Smooth muscle cell (in vitro differentiated cells): ENCODE measurements at regions not wholly inside any gene's neighbourhood (a gene's known extent, or its start where the extent isn't known, plus 50 kb on each side); places are given as distances from the start of the nearest gene placed in this dataset.

Source experiments
- DNase-seq: peaks from one replicate; lab custom pipeline; 2025; ENCODE audit not compliant: unreplicated experiment; lab: John Stamatoyannopoulos, UW
- H2AFZ ChIP-seq: fragments of 200-600 bp; sonication (generic); 2 replicates; pipeline ENCODE4 v1.6.0; 2016; ENCODE audit warnings: antibody characterized with exemption, low read depth, mild to moderate bottlenecking
- H3F3A ChIP-seq: fragments of 200-600 bp; sonication (generic); 2 replicates; pipeline ENCODE4 v1.6.0; 2017; ENCODE audit warnings: antibody characterized with exemption, low read depth
- H3K27ac ChIP-seq: fragments of 200-600 bp; sonication (generic); 2 replicates; pipeline ENCODE4 v1.5.1; 2016; ENCODE audit warnings: low read depth, mild to moderate bottlenecking
- H3K27me3 ChIP-seq: fragments of 200-600 bp; sonication (generic); 2 replicates; pipeline ENCODE4 v1.6.1; 2016; ENCODE audit warnings: low read depth, mild to moderate bottlenecking
- H3K36me3 ChIP-seq: fragments of 200-600 bp; sonication (generic); 2 replicates; pipeline ENCODE4 v1.5.1; 2016; ENCODE audit warnings: low read depth
- H3K4me1 ChIP-seq: fragments of 200-600 bp; sonication (generic); 2 replicates; pipeline ENCODE4 v1.5.1; 2016; ENCODE audit warnings: low read depth
- H3K4me2 ChIP-seq: fragments of 200-600 bp; sonication (generic); 2 replicates; pipeline ENCODE4 v1.6.0; 2016; ENCODE audit warnings: mild to moderate bottlenecking
- H3K4me3 ChIP-seq: fragments of 200-600 bp; sonication (generic); 2 replicates; pipeline ENCODE4 v1.5.1; 2016; ENCODE audit warnings: mild to moderate bottlenecking
- H3K79me2 ChIP-seq: fragments of 200-600 bp; sonication (generic); 2 replicates; pipeline ENCODE4 v1.6.0; 2016; ENCODE audit warnings: low read depth, mild to moderate bottlenecking
- H3K9ac ChIP-seq: fragments of 200-600 bp; sonication (generic); 2 replicates; pipeline ENCODE4 v1.6.0; 2016; ENCODE audit warnings: low read depth
- H3K9me3 ChIP-seq: fragments of 200-600 bp; sonication (generic); replicated peaks from 2 replicates; pipeline ENCODE4 v1.5.1; 2016; ENCODE audit warnings: low read depth
- H4K20me1 ChIP-seq: fragments of 200-600 bp; sonication (generic); 2 replicates; pipeline ENCODE4 v1.6.0; 2016; ENCODE audit warnings: low read depth
- WGBS: methylation state at CpG from one replicate; pipeline ENCODE4 v1.1.7; 2016; ENCODE audit warnings: low lambda C conversion rate; 5-methylcytosine and 5-hydroxymethylcytosine counted together
- TF ChIP-seq, protein P1 (sequence below): fragments of 200-600 bp; sonication (generic); IDR thresholded peaks from 2 replicates; pipeline ENCODE4 v1.5.1; 2017; ENCODE audit warnings: borderline replicate concordance, mild to moderate bottlenecking, antibody characterized with exemption; ENCODE audit not compliant: insufficient read depth, poor library complexity, severe bottlenecking

GRCh38 chr16:22683258-22683657 is 130.7 kb upstream of the HS3ST2 start:
- Histone ChIP-seq H2AFZ (no peak overlapping the region), H3K4me1 (peaks cover 4% of the 10 kb centered on the region), H3K9ac (no peak overlapping the region), H3K4me2 (no peak overlapping the region), H4K20me1 (no peaks in the 10 kb centered on the region), H3K27ac (no peak overlapping the region), H3K9me3 (no peaks in the 10 kb centered on the region), H3K4me3 (no peak overlapping the region), H3F3A (no peaks in the 10 kb centered on the region), H3K27me3 (peaks cover 18% of the 10 kb centered on the region), H3K79me2 (no peaks in the 10 kb centered on the region), H3K36me3 (no peaks in the 10 kb centered on the region)
- TF ChIP-seq, protein P1, sequence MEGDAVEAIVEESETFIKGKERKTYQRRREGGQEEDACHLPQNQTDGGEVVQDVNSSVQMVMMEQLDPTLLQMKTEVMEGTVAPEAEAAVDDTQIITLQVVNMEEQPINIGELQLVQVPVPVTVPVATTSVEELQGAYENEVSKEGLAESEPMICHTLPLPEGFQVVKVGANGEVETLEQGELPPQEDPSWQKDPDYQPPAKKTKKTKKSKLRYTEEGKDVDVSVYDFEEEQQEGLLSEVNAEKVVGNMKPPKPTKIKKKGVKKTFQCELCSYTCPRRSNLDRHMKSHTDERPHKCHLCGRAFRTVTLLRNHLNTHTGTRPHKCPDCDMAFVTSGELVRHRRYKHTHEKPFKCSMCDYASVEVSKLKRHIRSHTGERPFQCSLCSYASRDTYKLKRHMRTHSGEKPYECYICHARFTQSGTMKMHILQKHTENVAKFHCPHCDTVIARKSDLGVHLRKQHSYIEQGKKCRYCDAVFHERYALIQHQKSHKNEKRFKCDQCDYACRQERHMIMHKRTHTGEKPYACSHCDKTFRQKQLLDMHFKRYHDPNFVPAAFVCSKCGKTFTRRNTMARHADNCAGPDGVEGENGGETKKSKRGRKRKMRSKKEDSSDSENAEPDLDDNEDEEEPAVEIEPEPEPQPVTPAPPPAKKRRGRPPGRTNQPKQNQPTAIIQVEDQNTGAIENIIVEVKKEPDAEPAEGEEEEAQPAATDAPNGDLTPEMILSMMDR: no peak
- WGBS: 86% methylated on average over 4 of the region's 4 CpGs
- no peak for DNase-seq

- Histone ChIP-seq H3K79me2 (no peaks in the 10 kb centered on the region), H3K4me2 (no peak overlapping the region), H3K4me1 (peaks cover 4% of the 10 kb centered on the region), H3K4me3 (no peak overlapping the region), H3F3A (no peaks in the 10 kb centered on the region), H2AFZ (no peak overlapping the region), H3K36me3 (no peaks in the 10 kb centered on the region), H4K20me1 (no peaks in the 10 kb centered on the region), H3K9me3 (no peaks in the 10 kb centered on the region), H3K27ac (no peak overlapping the region), H3K9ac (no peak overlapping the region), H3K27me3 (peaks cover 17% of the 10 kb centered on the region)
- DNase-seq: no peak
- TF ChIP-seq, protein P1: no peak
- WGBS: 78% methylated on average over 4 of the region's 4 CpGs
Measured at GRCh38 chr16:22683730-22684573, 130.0 kb upstream of the HS3ST2 start.

- no peaks in the 10 kb centered on the region for H4K20me1 ChIP-seq
- H3K9ac ChIP-seq: no peak overlapping the region
- 94% methylated on average over 3 of the region's 3 CpGs for WGBS
- TF ChIP-seq, protein P1: no peak
- H3K36me3 ChIP-seq: no peaks in the 10 kb centered on the region
- no peaks in the 10 kb centered on the region for H3K9me3 ChIP-seq
- H3K27ac ChIP-seq: no peak overlapping the region
- no peak for DNase-seq
- no peak overlapping the region for H3K4me3 ChIP-seq
- peaks cover 8% of the 10 kb centered on the region for H3K27me3 ChIP-seq
- peaks cover 4% of the 10 kb centered on the region for H3K4me1 ChIP-seq
- no peaks in the 10 kb centered on the region for H3F3A ChIP-seq
- H3K4me2 ChIP-seq: no peak overlapping the region
- no peaks in the 10 kb centered on the region for H3K79me2 ChIP-seq
- H2AFZ ChIP-seq: no peak overlapping the region
Measured at GRCh38 chr16:22684574-22685458, 129.1 kb upstream of the HS3ST2 start.
